GM18526 (cell line): ENCODE measurements at regions not wholly inside any gene's neighbourhood (a gene's known extent, or its start where the extent isn't known, plus 50 kb on each side); places are given as distances from the start of the nearest gene placed in this dataset.

Experiments
- POLR2A ChIP-seq: IDR thresholded peaks from 3 replicates; pipeline ENCODE4 v1.6.1; 2011; ENCODE audit not compliant: insufficient read length; ENCODE audit errors: extremely low read depth

GRCh38 chr16:9677301-9677653 lies 505.0 kb downstream of the GRIN2A start:
- no peak for TF ChIP-seq POLR2A

GRCh38 chr16:9679213-9679767 lies 502.9 kb downstream of the GRIN2A start:
- TF ChIP-seq POLR2A: no peak

GRCh38 chr16:9680019-9680655 lies 502.1 kb downstream of the GRIN2A start:
- TF ChIP-seq POLR2A: no peak

- no peak for TF ChIP-seq POLR2A
Measured at GRCh38 chr16:9680968-9681367, 501.3 kb downstream of the GRIN2A start.

GRCh38 chr16:9681508-9681907 lies 500.7 kb downstream of the GRIN2A start:
- no peak for TF ChIP-seq POLR2A

- no peak for TF ChIP-seq POLR2A
Measured at GRCh38 chr16:9682320-9682719, 499.9 kb downstream of the GRIN2A start.

- TF ChIP-seq POLR2A: no peak
Measured at GRCh38 chr16:9683677-9684076, 498.6 kb downstream of the GRIN2A start.

- TF ChIP-seq POLR2A: no peak
Measured at GRCh38 chr16:9687737-9688319, 494.4 kb downstream of the GRIN2A start.

- no peak for TF ChIP-seq POLR2A
Measured at GRCh38 chr16:9689597-9689996, 492.6 kb downstream of the GRIN2A start.

GRCh38 chr16:9695152-9695551 lies 487.1 kb downstream of the GRIN2A start:
- TF ChIP-seq POLR2A: no peak
